ENCODE measurements at regions not wholly inside any gene's neighbourhood (a gene's known extent, or its start where the extent isn't known, plus 50 kb on each side); places are given as distances from the start of the nearest gene placed in this dataset.

- TF ChIP-seq, protein P1, sequence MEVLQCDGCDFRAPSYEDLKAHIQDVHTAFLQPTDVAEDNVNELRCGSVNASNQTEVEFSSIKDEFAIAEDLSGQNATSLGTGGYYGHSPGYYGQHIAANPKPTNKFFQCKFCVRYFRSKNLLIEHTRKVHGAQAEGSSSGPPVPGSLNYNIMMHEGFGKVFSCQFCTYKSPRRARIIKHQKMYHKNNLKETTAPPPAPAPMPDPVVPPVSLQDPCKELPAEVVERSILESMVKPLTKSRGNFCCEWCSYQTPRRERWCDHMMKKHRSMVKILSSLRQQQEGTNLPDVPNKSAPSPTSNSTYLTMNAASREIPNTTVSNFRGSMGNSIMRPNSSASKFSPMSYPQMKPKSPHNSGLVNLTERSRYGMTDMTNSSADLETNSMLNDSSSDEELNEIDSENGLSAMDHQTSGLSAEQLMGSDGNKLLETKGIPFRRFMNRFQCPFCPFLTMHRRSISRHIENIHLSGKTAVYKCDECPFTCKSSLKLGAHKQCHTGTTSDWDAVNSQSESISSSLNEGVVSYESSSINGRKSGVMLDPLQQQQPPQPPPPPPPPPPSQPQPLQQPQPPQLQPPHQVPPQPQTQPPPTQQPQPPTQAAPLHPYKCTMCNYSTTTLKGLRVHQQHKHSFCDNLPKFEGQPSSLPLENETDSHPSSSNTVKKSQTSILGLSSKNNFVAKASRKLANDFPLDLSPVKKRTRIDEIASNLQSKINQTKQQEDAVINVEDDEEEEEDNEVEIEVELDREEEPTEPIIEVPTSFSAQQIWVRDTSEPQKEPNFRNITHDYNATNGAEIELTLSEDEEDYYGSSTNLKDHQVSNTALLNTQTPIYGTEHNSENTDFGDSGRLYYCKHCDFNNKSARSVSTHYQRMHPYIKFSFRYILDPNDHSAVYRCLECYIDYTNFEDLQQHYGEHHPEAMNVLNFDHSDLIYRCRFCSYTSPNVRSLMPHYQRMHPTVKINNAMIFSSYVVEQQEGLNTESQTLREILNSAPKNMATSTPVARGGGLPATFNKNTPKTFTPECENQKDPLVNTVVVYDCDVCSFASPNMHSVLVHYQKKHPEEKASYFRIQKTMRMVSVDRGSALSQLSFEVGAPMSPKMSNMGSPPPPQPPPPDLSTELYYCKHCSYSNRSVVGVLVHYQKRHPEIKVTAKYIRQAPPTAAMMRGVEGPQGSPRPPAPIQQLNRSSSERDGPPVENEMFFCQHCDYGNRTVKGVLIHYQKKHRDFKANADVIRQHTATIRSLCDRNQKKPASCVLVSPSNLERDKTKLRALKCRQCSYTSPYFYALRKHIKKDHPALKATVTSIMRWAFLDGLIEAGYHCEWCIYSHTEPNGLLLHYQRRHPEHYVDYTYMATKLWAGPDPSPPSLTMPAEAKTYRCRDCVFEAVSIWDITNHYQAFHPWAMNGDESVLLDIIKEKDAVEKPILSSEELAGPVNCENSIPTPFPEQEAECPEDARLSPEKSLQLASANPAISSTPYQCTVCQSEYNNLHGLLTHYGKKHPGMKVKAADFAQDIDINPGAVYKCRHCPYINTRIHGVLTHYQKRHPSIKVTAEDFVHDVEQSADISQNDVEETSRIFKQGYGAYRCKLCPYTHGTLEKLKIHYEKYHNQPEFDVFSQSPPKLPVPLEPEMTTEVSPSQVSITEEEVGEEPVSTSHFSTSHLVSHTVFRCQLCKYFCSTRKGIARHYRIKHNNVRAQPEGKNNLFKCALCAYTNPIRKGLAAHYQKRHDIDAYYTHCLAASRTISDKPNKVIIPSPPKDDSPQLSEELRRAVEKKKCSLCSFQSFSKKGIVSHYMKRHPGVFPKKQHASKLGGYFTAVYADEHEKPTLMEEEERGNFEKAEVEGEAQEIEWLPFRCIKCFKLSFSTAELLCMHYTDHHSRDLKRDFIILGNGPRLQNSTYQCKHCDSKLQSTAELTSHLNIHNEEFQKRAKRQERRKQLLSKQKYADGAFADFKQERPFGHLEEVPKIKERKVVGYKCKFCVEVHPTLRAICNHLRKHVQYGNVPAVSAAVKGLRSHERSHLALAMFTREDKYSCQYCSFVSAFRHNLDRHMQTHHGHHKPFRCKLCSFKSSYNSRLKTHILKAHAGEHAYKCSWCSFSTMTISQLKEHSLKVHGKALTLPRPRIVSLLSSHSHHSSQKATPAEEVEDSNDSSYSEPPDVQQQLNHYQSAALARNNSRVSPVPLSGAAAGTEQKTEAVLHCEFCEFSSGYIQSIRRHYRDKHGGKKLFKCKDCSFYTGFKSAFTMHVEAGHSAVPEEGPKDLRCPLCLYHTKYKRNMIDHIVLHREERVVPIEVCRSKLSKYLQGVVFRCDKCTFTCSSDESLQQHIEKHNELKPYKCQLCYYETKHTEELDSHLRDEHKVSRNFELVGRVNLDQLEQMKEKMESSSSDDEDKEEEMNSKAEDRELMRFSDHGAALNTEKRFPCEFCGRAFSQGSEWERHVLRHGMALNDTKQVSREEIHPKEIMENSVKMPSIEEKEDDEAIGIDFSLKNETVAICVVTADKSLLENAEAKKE (CRISPR knock-in tag; IDR thresholded peaks at IDR 0.05) = no peak
- TF ChIP-seq EZH2 (IDR thresholded peaks at IDR 0.05; ENCODE audit: low read depth, unreplicated experiment) (no peak), STAT1 (IDR thresholded peaks at IDR 0.05; ENCODE audit: unreplicated experiment) (no peak), NANOG (IDR thresholded peaks at IDR 0.05; ENCODE audit: borderline replicate concordance) (no peak), CREB1 (CRISPR knock-in tag; IDR thresholded peaks at IDR 0.05; ENCODE audit: low read depth) (no peak)
- TF ChIP-seq, protein P2, sequence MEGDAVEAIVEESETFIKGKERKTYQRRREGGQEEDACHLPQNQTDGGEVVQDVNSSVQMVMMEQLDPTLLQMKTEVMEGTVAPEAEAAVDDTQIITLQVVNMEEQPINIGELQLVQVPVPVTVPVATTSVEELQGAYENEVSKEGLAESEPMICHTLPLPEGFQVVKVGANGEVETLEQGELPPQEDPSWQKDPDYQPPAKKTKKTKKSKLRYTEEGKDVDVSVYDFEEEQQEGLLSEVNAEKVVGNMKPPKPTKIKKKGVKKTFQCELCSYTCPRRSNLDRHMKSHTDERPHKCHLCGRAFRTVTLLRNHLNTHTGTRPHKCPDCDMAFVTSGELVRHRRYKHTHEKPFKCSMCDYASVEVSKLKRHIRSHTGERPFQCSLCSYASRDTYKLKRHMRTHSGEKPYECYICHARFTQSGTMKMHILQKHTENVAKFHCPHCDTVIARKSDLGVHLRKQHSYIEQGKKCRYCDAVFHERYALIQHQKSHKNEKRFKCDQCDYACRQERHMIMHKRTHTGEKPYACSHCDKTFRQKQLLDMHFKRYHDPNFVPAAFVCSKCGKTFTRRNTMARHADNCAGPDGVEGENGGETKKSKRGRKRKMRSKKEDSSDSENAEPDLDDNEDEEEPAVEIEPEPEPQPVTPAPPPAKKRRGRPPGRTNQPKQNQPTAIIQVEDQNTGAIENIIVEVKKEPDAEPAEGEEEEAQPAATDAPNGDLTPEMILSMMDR (conservative IDR thresholded peaks at IDR 0.05; ENCODE audit: low read depth in 2 of 2) = no peak
- TF ChIP-seq, protein P3, sequence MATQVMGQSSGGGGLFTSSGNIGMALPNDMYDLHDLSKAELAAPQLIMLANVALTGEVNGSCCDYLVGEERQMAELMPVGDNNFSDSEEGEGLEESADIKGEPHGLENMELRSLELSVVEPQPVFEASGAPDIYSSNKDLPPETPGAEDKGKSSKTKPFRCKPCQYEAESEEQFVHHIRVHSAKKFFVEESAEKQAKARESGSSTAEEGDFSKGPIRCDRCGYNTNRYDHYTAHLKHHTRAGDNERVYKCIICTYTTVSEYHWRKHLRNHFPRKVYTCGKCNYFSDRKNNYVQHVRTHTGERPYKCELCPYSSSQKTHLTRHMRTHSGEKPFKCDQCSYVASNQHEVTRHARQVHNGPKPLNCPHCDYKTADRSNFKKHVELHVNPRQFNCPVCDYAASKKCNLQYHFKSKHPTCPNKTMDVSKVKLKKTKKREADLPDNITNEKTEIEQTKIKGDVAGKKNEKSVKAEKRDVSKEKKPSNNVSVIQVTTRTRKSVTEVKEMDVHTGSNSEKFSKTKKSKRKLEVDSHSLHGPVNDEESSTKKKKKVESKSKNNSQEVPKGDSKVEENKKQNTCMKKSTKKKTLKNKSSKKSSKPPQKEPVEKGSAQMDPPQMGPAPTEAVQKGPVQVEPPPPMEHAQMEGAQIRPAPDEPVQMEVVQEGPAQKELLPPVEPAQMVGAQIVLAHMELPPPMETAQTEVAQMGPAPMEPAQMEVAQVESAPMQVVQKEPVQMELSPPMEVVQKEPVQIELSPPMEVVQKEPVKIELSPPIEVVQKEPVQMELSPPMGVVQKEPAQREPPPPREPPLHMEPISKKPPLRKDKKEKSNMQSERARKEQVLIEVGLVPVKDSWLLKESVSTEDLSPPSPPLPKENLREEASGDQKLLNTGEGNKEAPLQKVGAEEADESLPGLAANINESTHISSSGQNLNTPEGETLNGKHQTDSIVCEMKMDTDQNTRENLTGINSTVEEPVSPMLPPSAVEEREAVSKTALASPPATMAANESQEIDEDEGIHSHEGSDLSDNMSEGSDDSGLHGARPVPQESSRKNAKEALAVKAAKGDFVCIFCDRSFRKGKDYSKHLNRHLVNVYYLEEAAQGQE (IDR thresholded peaks at IDR 0.05; ENCODE audit: unreplicated experiment) = no peak
Measured at GRCh38 chr16:73852561-73852960, 444.1 kb upstream of the PSMD7 start (continued).
